Keratinocyte (primary cell): ENCODE measurements at regions not wholly inside any gene's neighbourhood (a gene's known extent, or its start where the extent isn't known, plus 50 kb on each side); places are given as distances from the start of the nearest gene placed in this dataset.

Experiments used
- DNase-seq: peaks from one replicate; pipeline ENCODE4 v3.0.0-alpha.2; 2011; ENCODE audit warnings: low read depth, missing footprints, low spot score
- FAIRE-seq: peaks from 2 replicates; lab custom pipeline; 2011; peaks lifted over from hg19 to GRCh38; lab: Jason Lieb, UNC
- H2AFZ ChIP-seq: 2 replicates; pipeline ENCODE4 v1.6.0; 2012; ENCODE audit warnings: low read length, control low read depth, inconsistent platforms; ENCODE audit not compliant: control insufficient read depth
- H3K27ac ChIP-seq: 2 replicates; pipeline ENCODE4 v1.5.1; 2011; ENCODE audit warnings: low read length; ENCODE audit not compliant: control insufficient read depth, insufficient read depth
- H3K27me3 ChIP-seq: 3 replicates; pipeline ENCODE4 v1.6.0; 2011; ENCODE audit warnings: low read length; ENCODE audit not compliant: control insufficient read depth, insufficient read depth; ENCODE audit errors: extremely low read depth
- H3K36me3 ChIP-seq, 2 experiments: 2 replicates in 1 of 2; 3 replicates in 1 of 2; pipeline ENCODE4 v1.5.1; 2011; ENCODE audit warnings: low read length in 2 of 2, mild to moderate bottlenecking in 1 of 2; ENCODE audit not compliant: control insufficient read depth in 2 of 2, insufficient read depth in 2 of 2; ENCODE audit errors: extremely low read depth in 1 of 2
- H3K4me1 ChIP-seq: 3 replicates; pipeline ENCODE4 v1.5.1; 2011; ENCODE audit warnings: low read length; ENCODE audit not compliant: control insufficient read depth, insufficient read depth; ENCODE audit errors: extremely low read depth
- H3K4me2 ChIP-seq: 3 replicates; pipeline ENCODE4 v1.6.0; 2011; ENCODE audit warnings: low read depth, low read length; ENCODE audit not compliant: control insufficient read depth, insufficient read depth; ENCODE audit errors: extremely low read depth
- H3K4me3 ChIP-seq, 3 experiments: fragments of 200-600 bp in 1 of 3; sonication (generic) in 1 of 3; 2 replicates in 2 of 3; 3 replicates in 1 of 3; pipeline ENCODE4 v1.5.1; 2011 to 2016; ENCODE audit warnings: low read length in 3 of 3, mild to moderate bottlenecking in 3 of 3, control low read depth in 2 of 3, inconsistent platforms in 1 of 3, low read depth in 1 of 3, mixed read lengths in 1 of 3, mixed run types in 1 of 3, moderate library complexity in 1 of 3; ENCODE audit not compliant: control insufficient read depth in 2 of 3, insufficient read depth in 2 of 3; ENCODE audit errors: extremely low read depth in 1 of 3
- H3K79me2 ChIP-seq: 2 replicates; pipeline ENCODE4 v1.6.0; 2012; ENCODE audit warnings: low read length; ENCODE audit not compliant: control insufficient read depth, insufficient read depth
- H3K9ac ChIP-seq: 3 replicates; pipeline ENCODE4 v1.6.0; 2011; ENCODE audit warnings: low read length; ENCODE audit not compliant: control insufficient read depth, insufficient read depth; ENCODE audit errors: extremely low read depth
- H3K9me1 ChIP-seq: 3 replicates; pipeline ENCODE4 v1.6.0; 2011; ENCODE audit warnings: low read length; ENCODE audit not compliant: control insufficient read depth, insufficient read depth; ENCODE audit errors: extremely low read depth
- H3K9me3 ChIP-seq: 2 replicates; pipeline ENCODE4 v1.5.1; 2012; ENCODE audit warnings: low read depth, low read length; ENCODE audit not compliant: control insufficient read depth
- H4K20me1 ChIP-seq: 3 replicates; pipeline ENCODE4 v1.6.0; 2011; ENCODE audit warnings: low read length; ENCODE audit not compliant: control insufficient read depth, insufficient read depth; ENCODE audit errors: extremely low read depth
- EZH2 ChIP-seq: IDR thresholded peaks from one replicate; pipeline ENCODE4 v1.6.1; 2012; ENCODE audit warnings: inconsistent platforms, mild to moderate bottlenecking, low read length, moderate library complexity
- dilution Hi-C: fragments of 300-500 bp; cut with MboI; formaldehyde crosslinking; loops from one replicate; pipeline ENCODE4 v1.7.0; 2020; ENCODE audit warnings: low sequenced_read_pairs; ENCODE audit not compliant: extremely low pct_ligation_motif_present
- TF ChIP-seq, protein P1 (sequence below), 3 experiments: IDR thresholded peaks in 1 of 3; conservative IDR thresholded peaks in 1 of 3; optimal IDR thresholded peaks in 1 of 3; 2 replicates in 2 of 3; 3 replicates in 1 of 3; pipeline versions ENCODE3 to v1.5.1; 2011; ENCODE audit warnings: low read length in 3 of 3, mild to moderate bottlenecking in 3 of 3, moderate library complexity in 2 of 3, control low read depth in 1 of 3, inconsistent platforms in 1 of 3; ENCODE audit not compliant: insufficient read depth in 2 of 3; ENCODE audit errors: extremely low read depth in 1 of 3

- Histone ChIP-seq H2AFZ (no peak overlapping the region), H3K9me3 (no peaks in the 10 kb centered on the region), H3K9ac (no peak overlapping the region), H4K20me1 (no peaks in the 10 kb centered on the region), H3K4me2 (no peak overlapping the region), H3K36me3 (no peaks in the 10 kb centered on the region), H3K27ac (no peak overlapping the region), H3K4me3 (no peak overlapping the region), H3K4me1 (no peaks in the 10 kb centered on the region), H3K27me3 (no peaks in the 10 kb centered on the region), H3K79me2 (no peaks in the 10 kb centered on the region), H3K9me1 (no peaks in the 10 kb centered on the region)
- no peak for TF ChIP-seq EZH2
- TF ChIP-seq, protein P1, sequence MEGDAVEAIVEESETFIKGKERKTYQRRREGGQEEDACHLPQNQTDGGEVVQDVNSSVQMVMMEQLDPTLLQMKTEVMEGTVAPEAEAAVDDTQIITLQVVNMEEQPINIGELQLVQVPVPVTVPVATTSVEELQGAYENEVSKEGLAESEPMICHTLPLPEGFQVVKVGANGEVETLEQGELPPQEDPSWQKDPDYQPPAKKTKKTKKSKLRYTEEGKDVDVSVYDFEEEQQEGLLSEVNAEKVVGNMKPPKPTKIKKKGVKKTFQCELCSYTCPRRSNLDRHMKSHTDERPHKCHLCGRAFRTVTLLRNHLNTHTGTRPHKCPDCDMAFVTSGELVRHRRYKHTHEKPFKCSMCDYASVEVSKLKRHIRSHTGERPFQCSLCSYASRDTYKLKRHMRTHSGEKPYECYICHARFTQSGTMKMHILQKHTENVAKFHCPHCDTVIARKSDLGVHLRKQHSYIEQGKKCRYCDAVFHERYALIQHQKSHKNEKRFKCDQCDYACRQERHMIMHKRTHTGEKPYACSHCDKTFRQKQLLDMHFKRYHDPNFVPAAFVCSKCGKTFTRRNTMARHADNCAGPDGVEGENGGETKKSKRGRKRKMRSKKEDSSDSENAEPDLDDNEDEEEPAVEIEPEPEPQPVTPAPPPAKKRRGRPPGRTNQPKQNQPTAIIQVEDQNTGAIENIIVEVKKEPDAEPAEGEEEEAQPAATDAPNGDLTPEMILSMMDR (optimal IDR thresholded peaks at IDR 0.05 in 1 of 3, IDR thresholded peaks at IDR 0.05 in 1 of 3, conservative IDR thresholded peaks at IDR 0.05 in 1 of 3; ENCODE audit: extremely low read depth in 1 of 3, insufficient read depth in 2 of 3, low read length in 3 of 3), result no peak
- no peak for DNase-seq
- dilution Hi-C loops, result no loop called here
- no peak for FAIRE-seq
Measured at GRCh38 chr7:41459183-41459582, 243.7 kb downstream of the INHBA start.

GRCh38 chr7:41457832-41458437 lies 245.0 kb downstream of the INHBA start:
- Histone ChIP-seq H3K4me1 (no peaks in the 10 kb centered on the region), H4K20me1 (no peaks in the 10 kb centered on the region), H3K4me3 (no peak overlapping the region), H3K27ac (no peak overlapping the region), H3K9me3 (no peaks in the 10 kb centered on the region), H2AFZ (no peak overlapping the region), H3K9ac (no peak overlapping the region), H3K4me2 (no peak overlapping the region), H3K27me3 (no peaks in the 10 kb centered on the region), H3K79me2 (no peaks in the 10 kb centered on the region), H3K36me3 (no peaks in the 10 kb centered on the region), H3K9me1 (no peaks in the 10 kb centered on the region)
- dilution Hi-C loops, result no loop called here
- FAIRE-seq (peak; percentile 23), DNase-seq (no peak)
- no peak for TF ChIP-seq EZH2
- TF ChIP-seq, protein P1 (optimal IDR thresholded peaks at IDR 0.05 in 1 of 3, IDR thresholded peaks at IDR 0.05 in 1 of 3, conservative IDR thresholded peaks at IDR 0.05 in 1 of 3; ENCODE audit: extremely low read depth in 1 of 3, insufficient read depth in 2 of 3, low read length in 3 of 3), result no peak
